Prostate gland (tissue), 2 donors: ENCODE measurements at regions not wholly inside any gene's neighbourhood (a gene's known extent, or its start where the extent isn't known, plus 50 kb on each side); places are given as distances from the start of the nearest gene placed in this dataset.

Experiments
- POLR2AphosphoS5 ChIP-seq: sonication (generic); formaldehyde crosslinking; IDR thresholded peaks from one replicate; pipeline ENCODE4 v1.6.1; 2017; ENCODE audit warnings: antibody characterized with exemption
- TF ChIP-seq, protein P1 (sequence below), 4 experiments: fragments of 200-600 bp in 2 of 4; fragments of 450-650 bp in 2 of 4; sonication (generic) in 2 of 4; IDR thresholded peaks; 1 replicate in 3 of 4; 2 replicates in 1 of 4; pipeline ENCODE4 v1.5.1; 2016 to 2019; ENCODE audit warnings: antibody characterized with exemption in 4 of 4, mild to moderate bottlenecking in 2 of 4, moderate library complexity in 2 of 4

DNA sequence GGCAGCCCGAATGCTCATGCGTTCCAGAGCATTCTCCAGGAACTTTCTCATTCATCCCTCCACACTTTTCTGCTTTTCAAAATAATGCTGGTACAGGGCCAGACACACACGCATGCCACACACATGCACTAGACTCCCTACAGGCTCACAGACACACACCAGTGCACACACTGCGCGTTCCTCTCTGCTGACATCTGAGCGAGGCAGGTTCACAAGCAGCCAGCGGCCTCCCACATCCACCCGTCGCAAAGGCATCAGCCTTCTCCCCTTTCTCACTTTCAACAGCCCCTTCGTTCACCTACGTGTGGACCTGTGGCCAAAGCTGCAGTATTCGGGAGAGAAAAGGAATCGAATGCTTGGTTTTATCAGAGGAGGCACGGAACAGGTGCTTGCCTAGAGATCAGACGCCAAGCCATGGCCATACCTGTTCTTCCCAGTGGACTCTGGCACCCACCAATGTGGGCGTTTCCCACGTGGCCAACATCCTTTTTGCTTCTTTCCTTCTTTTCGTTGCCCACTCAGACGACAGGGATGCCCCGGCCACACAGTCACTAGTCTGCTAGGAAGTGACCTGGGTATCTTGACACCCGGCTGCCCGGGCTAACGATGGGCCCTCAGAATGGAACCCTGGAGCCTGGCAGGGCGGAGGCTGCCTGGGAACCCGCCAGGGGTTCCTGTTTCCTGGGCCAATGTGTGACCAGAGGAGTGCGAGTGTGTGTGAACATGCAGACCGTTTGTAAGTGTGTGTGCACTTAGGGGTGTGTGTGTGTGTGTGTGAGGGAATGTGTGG, 85.8 kb upstream of the ID2 start:
- no peak for TF ChIP-seq POLR2AphosphoS5
- TF ChIP-seq, protein P1, sequence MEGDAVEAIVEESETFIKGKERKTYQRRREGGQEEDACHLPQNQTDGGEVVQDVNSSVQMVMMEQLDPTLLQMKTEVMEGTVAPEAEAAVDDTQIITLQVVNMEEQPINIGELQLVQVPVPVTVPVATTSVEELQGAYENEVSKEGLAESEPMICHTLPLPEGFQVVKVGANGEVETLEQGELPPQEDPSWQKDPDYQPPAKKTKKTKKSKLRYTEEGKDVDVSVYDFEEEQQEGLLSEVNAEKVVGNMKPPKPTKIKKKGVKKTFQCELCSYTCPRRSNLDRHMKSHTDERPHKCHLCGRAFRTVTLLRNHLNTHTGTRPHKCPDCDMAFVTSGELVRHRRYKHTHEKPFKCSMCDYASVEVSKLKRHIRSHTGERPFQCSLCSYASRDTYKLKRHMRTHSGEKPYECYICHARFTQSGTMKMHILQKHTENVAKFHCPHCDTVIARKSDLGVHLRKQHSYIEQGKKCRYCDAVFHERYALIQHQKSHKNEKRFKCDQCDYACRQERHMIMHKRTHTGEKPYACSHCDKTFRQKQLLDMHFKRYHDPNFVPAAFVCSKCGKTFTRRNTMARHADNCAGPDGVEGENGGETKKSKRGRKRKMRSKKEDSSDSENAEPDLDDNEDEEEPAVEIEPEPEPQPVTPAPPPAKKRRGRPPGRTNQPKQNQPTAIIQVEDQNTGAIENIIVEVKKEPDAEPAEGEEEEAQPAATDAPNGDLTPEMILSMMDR (IDR thresholded peaks at IDR 0.05): no peak
